BE2C (cell line): ENCODE measurements at regions not wholly inside any gene's neighbourhood (a gene's known extent, or its start where the extent isn't known, plus 50 kb on each side); places are given as distances from the start of the nearest gene placed in this dataset.

Experiments
- DNase-seq: peaks from one replicate; pipeline ENCODE4 v3.0.0-alpha.2; 2020
- H3K27me3 ChIP-seq: fragments of 250-450 bp; sonication (Bioruptor Pico); 2 replicates; pipeline ENCODE4 v1.5.1; 2020; ENCODE audit warnings: mild to moderate bottlenecking
- H3K36me3 ChIP-seq: fragments of 250-450 bp; sonication (Bioruptor Pico); 2 replicates; pipeline ENCODE4 v1.5.1; 2020; ENCODE audit warnings: mild to moderate bottlenecking
- H3K4me1 ChIP-seq: fragments of 250-450 bp; sonication (Bioruptor Pico); 2 replicates; pipeline ENCODE4 v1.5.1; 2020
- H3K4me3 ChIP-seq: 2 replicates; pipeline ENCODE4 v1.5.1; 2011; ENCODE audit warnings: low read depth, low read length
- H3K9me3 ChIP-seq: fragments of 250-450 bp; sonication (Bioruptor Pico); 2 replicates; pipeline ENCODE4 v1.5.1; 2020
- TF ChIP-seq, protein P1 (sequence below): IDR thresholded peaks from 2 replicates; pipeline ENCODE4 v1.5.1; 2012; ENCODE audit warnings: mild to moderate bottlenecking, low read depth, low read length

DNA sequence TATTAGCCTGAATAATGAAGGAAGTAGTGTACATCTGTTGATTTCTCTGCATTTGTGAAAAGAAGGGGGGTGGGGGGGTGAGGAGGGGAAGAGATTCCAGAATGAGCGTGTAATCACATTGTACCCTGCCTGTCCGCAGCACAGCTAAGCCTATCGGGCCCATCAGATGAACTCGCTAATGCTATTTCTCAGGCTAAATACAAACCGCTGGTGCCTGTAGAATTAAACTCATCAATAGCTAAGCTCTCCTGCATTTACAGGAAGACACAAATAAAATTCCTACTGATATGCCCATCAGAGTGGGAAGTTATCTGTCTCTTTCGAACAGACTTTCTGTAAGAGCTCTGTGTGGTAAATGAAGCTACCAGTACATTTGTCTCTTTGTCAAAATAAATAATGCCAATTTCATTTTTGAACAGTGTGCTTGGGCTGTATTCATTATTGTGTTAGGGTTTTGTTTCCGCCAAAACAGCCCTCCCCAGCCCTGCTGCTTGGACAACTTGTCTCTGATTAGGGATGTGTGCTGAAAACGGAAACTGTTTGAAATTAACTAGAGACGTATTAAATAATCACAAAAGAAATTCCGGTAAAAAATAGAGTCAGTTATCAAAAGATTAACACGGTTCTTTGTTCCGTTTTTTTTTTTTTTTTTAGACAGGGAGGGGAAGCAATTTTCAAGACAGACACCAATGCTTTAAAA, 305.4 kb downstream of the TTLL7 start:
- H3K4me1 ChIP-seq: peaks cover 20% of the 10 kb centered on the region
- TF ChIP-seq, protein P1, sequence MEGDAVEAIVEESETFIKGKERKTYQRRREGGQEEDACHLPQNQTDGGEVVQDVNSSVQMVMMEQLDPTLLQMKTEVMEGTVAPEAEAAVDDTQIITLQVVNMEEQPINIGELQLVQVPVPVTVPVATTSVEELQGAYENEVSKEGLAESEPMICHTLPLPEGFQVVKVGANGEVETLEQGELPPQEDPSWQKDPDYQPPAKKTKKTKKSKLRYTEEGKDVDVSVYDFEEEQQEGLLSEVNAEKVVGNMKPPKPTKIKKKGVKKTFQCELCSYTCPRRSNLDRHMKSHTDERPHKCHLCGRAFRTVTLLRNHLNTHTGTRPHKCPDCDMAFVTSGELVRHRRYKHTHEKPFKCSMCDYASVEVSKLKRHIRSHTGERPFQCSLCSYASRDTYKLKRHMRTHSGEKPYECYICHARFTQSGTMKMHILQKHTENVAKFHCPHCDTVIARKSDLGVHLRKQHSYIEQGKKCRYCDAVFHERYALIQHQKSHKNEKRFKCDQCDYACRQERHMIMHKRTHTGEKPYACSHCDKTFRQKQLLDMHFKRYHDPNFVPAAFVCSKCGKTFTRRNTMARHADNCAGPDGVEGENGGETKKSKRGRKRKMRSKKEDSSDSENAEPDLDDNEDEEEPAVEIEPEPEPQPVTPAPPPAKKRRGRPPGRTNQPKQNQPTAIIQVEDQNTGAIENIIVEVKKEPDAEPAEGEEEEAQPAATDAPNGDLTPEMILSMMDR: no peak
- H3K27me3 ChIP-seq: no peaks in the 10 kb centered on the region
- no peaks in the 10 kb centered on the region for H3K9me3 ChIP-seq
- peak; percentile 47 for DNase-seq
- H3K4me3 ChIP-seq: peak overlapping the region; percentile 41
- no peaks in the 10 kb centered on the region for H3K36me3 ChIP-seq

DNA sequence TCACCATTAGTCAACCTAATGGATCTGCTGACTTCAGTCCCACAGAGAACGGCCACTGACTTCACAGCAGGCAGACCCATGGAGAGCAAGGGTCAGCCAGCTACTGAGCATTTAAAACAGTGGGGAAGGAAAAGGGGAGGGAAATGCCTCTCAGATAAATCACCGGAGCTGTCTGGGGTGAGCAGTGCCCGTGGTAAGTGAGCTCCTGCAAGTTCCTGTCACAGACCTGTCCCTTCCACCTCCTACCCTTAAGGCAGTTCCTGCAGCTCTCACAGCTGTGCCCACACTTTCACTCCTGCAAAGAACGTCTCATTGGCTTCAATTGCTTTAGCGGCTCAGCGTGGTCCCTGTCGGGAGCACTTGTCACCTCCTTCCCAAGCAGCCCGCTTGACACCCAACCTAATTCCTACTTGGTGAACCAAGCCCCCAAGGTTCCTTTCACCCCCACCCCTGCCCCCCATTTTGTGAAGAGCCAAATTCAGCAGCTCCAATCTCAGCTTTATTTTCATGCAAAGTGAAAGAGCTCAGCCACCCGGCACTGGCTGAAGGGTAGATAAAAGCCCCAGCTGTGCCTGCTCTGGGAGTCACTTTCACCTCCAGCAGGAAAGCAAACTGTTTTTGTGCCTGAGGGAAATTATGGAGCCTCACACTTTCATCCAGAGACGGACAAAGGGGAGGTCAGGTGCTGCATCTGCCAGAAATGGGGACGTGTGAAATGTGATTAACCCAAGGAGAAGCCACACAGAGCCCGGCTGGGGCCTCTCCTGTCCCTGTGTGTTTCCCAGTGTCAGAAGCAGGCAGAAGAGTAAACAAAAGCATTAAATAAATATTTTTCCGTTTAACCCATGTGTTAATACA, 306.2 kb downstream of the TTLL7 start:
- TF ChIP-seq, protein P1: no peak
- Histone ChIP-seq H3K27me3 (no peaks in the 10 kb centered on the region), H3K4me3 (peak overlapping the region; percentile 41), H3K4me1 (peaks cover 16% of the 10 kb centered on the region), H3K36me3 (no peaks in the 10 kb centered on the region), H3K9me3 (no peaks in the 10 kb centered on the region)
- peak; percentile 46 for DNase-seq

DNA sequence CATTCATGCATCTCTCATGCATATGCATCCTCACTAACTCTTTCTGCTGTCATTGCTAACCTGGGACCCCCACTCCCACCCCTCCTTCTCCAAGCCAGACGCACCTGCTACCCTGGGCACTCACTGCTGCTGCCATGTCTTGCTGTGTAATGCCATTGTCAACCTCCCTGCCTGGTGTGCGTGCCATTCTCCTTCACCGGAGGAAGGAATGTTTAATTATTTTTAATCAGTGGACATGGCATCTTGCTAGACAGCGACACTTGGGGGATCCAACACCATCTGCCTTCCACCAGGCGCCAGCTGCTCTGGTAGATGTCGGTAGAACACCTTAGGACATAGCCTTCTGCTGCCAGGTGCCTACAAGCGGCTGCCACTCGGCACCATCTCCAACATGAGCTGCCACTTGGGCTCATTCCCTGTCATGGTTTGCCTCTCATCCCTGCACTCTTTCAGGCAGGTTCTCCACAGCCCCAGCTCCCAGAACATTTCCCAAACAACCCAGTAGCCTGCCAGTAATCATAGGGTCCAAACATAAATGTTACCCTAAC, 306.9 kb downstream of the TTLL7 start:
- no peak for DNase-seq
- Histone ChIP-seq H3K27me3 (no peaks in the 10 kb centered on the region), H3K9me3 (no peaks in the 10 kb centered on the region), H3K4me3 (peak overlapping the region; percentile 41), H3K4me1 (peaks cover 9% of the 10 kb centered on the region), H3K36me3 (no peaks in the 10 kb centered on the region)
- TF ChIP-seq, protein P1: no peak

- Histone ChIP-seq H3K4me1 (peaks cover 8% of the 10 kb centered on the region), H3K9me3 (no peaks in the 10 kb centered on the region), H3K4me3 (no peak overlapping the region), H3K36me3 (no peaks in the 10 kb centered on the region), H3K27me3 (no peaks in the 10 kb centered on the region)
- TF ChIP-seq, protein P1: no peak
- no peak for DNase-seq
Observed at GRCh38 chr1:83689921-83690868, 308.7 kb downstream of the TTLL7 start.

DNA sequence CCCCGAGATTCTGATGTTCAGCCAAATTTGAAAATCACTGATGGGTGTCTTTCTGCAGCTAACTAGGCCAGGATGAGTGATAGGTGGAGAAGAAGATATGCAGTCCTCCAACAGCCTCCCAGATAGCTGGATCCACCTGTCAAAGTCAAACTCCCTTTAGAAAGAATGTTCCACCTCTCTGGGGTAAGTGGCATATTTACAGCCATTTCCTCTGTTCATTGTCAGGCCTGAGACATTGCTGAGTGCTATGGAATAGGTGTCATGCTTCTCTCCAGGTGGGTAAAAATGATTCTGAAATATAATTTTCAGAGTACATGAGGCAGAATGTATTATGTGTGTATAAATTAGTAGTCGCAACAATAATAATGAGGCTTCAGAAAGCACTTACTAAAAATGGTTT, 316.8 kb downstream of the TTLL7 start:
- TF ChIP-seq, protein P1: no peak
- Histone ChIP-seq H3K9me3 (no peaks in the 10 kb centered on the region), H3K4me3 (no peak overlapping the region), H3K27me3 (no peaks in the 10 kb centered on the region), H3K4me1 (no peaks in the 10 kb centered on the region), H3K36me3 (no peaks in the 10 kb centered on the region)
- no peak for DNase-seq
